ENCODE measurements at regions not wholly inside any gene's neighbourhood (a gene's known extent, or its start where the extent isn't known, plus 50 kb on each side); places are given as distances from the start of the nearest gene placed in this dataset.
"Not testable (repeated sequence)": the region's sequence is repeated elsewhere in the genome, so short reads cannot be mapped to it uniquely, and the experiment has no call there.

GRCh38 chr19:34871911-34872310 is 54.8 kb upstream of the ZNF30 start:
- H3K79me1 ChIP-seq (ENCODE audit: low read length); DNase-seq; H3K9me3 ChIP-seq (ENCODE audit: insufficient read depth, low read depth, low read length); H3K4me1 ChIP-seq (ENCODE audit: control insufficient read depth in 1 of 2, insufficient read depth in 2 of 2, low read length in 2 of 2); H2BK120ac ChIP-seq (ENCODE audit: insufficient read depth, low read length, poor library complexity); H3K9ac ChIP-seq (ENCODE audit: low read length); H3K4me2 ChIP-seq (ENCODE audit: low read length); H3K79me2 ChIP-seq (ENCODE audit: control insufficient read depth, insufficient read depth, low read length, poor library complexity); H2BK5ac ChIP-seq (ENCODE audit: low read depth, low read length, poor library complexity); H3K27me3 ChIP-seq (ENCODE audit: insufficient read depth, low read length); H3K18ac ChIP-seq (ENCODE audit: low read length); H2AK5ac ChIP-seq (ENCODE audit: low read length); H4K12ac ChIP-seq (ENCODE audit: low read depth, low read length); H3K23ac ChIP-seq (ENCODE audit: low read length); H2AFZ ChIP-seq (ENCODE audit: insufficient read depth, low read length, poor library complexity); H2BK12ac ChIP-seq (ENCODE audit: low read length); H4K8ac ChIP-seq (ENCODE audit: low read depth, low read length); H3K27ac ChIP-seq (ENCODE audit: low read depth, low read length); H4K91ac ChIP-seq (ENCODE audit: low read depth, low read length); H3K4ac ChIP-seq (ENCODE audit: low read depth, low read length); H3K4me3 ChIP-seq (ENCODE audit: low read depth, low read length); H3K14ac ChIP-seq (ENCODE audit: low read length); H3K36me3 ChIP-seq (ENCODE audit: control insufficient read depth in 1 of 2, insufficient read depth in 2 of 2, low read length in 2 of 2): not testable (repeated sequence)
- no CpG with 5 or more reads among the region's 3 CpGs for WGBS (ENCODE audit: extremely low coverage, insufficient coverage, insufficient read length)

- no peak overlapping the region for H3K4me2 ChIP-seq (ENCODE audit: low read length)
- no CpG with 5 or more reads among the region's 4 CpGs for WGBS (ENCODE audit: extremely low coverage, insufficient coverage, insufficient read length)
- H3K4ac ChIP-seq (ENCODE audit: low read depth, low read length) = no peak overlapping the region
- no peaks in the 10 kb centered on the region for H3K4me1 ChIP-seq (ENCODE audit: control insufficient read depth in 1 of 2, insufficient read depth in 2 of 2, low read length in 2 of 2)
- no peak overlapping the region for H2BK12ac ChIP-seq (ENCODE audit: low read length)
- no peak overlapping the region for H2AK5ac ChIP-seq (ENCODE audit: low read length)
- no peaks in the 10 kb centered on the region for H3K79me1 ChIP-seq (ENCODE audit: low read length)
- DNase-seq = no peak
- H2AFZ ChIP-seq (ENCODE audit: insufficient read depth, low read length, poor library complexity) = no peak overlapping the region
- H2BK5ac ChIP-seq (ENCODE audit: low read depth, low read length, poor library complexity) = no peak overlapping the region
- H4K12ac ChIP-seq (ENCODE audit: low read depth, low read length) = no peak overlapping the region
- no peak overlapping the region for H3K4me3 ChIP-seq (ENCODE audit: low read depth, low read length)
- H4K8ac ChIP-seq (ENCODE audit: low read depth, low read length) = no peak overlapping the region
- no peaks in the 10 kb centered on the region for H3K27me3 ChIP-seq (ENCODE audit: insufficient read depth, low read length)
- no peak overlapping the region for H4K91ac ChIP-seq (ENCODE audit: low read depth, low read length)
- no peak overlapping the region for H3K18ac ChIP-seq (ENCODE audit: low read length)
- no peaks in the 10 kb centered on the region for H3K79me2 ChIP-seq (ENCODE audit: control insufficient read depth, insufficient read depth, low read length, poor library complexity)
- H3K9me3 ChIP-seq (ENCODE audit: insufficient read depth, low read depth, low read length) = peaks cover 3% of the 10 kb centered on the region
- H2BK120ac ChIP-seq (ENCODE audit: insufficient read depth, low read length, poor library complexity) = no peak overlapping the region
- no peak overlapping the region for H3K23ac ChIP-seq (ENCODE audit: low read length)
- H3K9ac ChIP-seq (ENCODE audit: low read length) = no peak overlapping the region
- H3K14ac ChIP-seq (ENCODE audit: low read length) = no peak overlapping the region
- no peaks in the 10 kb centered on the region for H3K36me3 ChIP-seq (ENCODE audit: control insufficient read depth in 1 of 2, insufficient read depth in 2 of 2, low read length in 2 of 2)
- no peak overlapping the region for H3K27ac ChIP-seq (ENCODE audit: low read depth, low read length)
Measured at GRCh38 chr19:34867631-34868030, 59.1 kb upstream of the ZNF30 start.

GRCh38 chr19:34865225-34865624 is 61.5 kb upstream of the ZNF30 start:
- H3K9me3 ChIP-seq (ENCODE audit: insufficient read depth, low read depth, low read length); H2AK5ac ChIP-seq (ENCODE audit: low read length); H2BK5ac ChIP-seq (ENCODE audit: low read depth, low read length, poor library complexity); H3K27ac ChIP-seq (ENCODE audit: low read depth, low read length); H3K36me3 ChIP-seq (ENCODE audit: control insufficient read depth in 1 of 2, insufficient read depth in 2 of 2, low read length in 2 of 2); H3K79me1 ChIP-seq (ENCODE audit: low read length); H3K4me2 ChIP-seq (ENCODE audit: low read length); H4K12ac ChIP-seq (ENCODE audit: low read depth, low read length); H3K18ac ChIP-seq (ENCODE audit: low read length); H3K14ac ChIP-seq (ENCODE audit: low read length); H3K27me3 ChIP-seq (ENCODE audit: insufficient read depth, low read length); H4K91ac ChIP-seq (ENCODE audit: low read depth, low read length); DNase-seq; H3K23ac ChIP-seq (ENCODE audit: low read length); H4K8ac ChIP-seq (ENCODE audit: low read depth, low read length); H3K9ac ChIP-seq (ENCODE audit: low read length); H3K4me1 ChIP-seq (ENCODE audit: control insufficient read depth in 1 of 2, insufficient read depth in 2 of 2, low read length in 2 of 2); H2AFZ ChIP-seq (ENCODE audit: insufficient read depth, low read length, poor library complexity); H2BK12ac ChIP-seq (ENCODE audit: low read length); H2BK120ac ChIP-seq (ENCODE audit: insufficient read depth, low read length, poor library complexity); H3K4me3 ChIP-seq (ENCODE audit: low read depth, low read length); H3K4ac ChIP-seq (ENCODE audit: low read depth, low read length); H3K79me2 ChIP-seq (ENCODE audit: control insufficient read depth, insufficient read depth, low read length, poor library complexity): not testable (repeated sequence)
- WGBS (ENCODE audit: extremely low coverage, insufficient coverage, insufficient read length) = no CpG with 5 or more reads among the region's 2 CpGs

GRCh38 chr19:34859823-34860736 is 66.6 kb upstream of the ZNF30 start:
- not testable (repeated sequence) for H4K8ac ChIP-seq (ENCODE audit: low read depth, low read length); H2BK120ac ChIP-seq (ENCODE audit: insufficient read depth, low read length, poor library complexity); H3K18ac ChIP-seq (ENCODE audit: low read length); H3K14ac ChIP-seq (ENCODE audit: low read length); H3K9me3 ChIP-seq (ENCODE audit: insufficient read depth, low read depth, low read length); H3K9ac ChIP-seq (ENCODE audit: low read length); H4K91ac ChIP-seq (ENCODE audit: low read depth, low read length); H3K36me3 ChIP-seq (ENCODE audit: control insufficient read depth in 1 of 2, insufficient read depth in 2 of 2, low read length in 2 of 2); DNase-seq; H3K4me1 ChIP-seq (ENCODE audit: control insufficient read depth in 1 of 2, insufficient read depth in 2 of 2, low read length in 2 of 2); H2BK12ac ChIP-seq (ENCODE audit: low read length); H4K12ac ChIP-seq (ENCODE audit: low read depth, low read length); H3K27ac ChIP-seq (ENCODE audit: low read depth, low read length); H2AK5ac ChIP-seq (ENCODE audit: low read length); H2BK5ac ChIP-seq (ENCODE audit: low read depth, low read length, poor library complexity); H3K23ac ChIP-seq (ENCODE audit: low read length); H3K4ac ChIP-seq (ENCODE audit: low read depth, low read length); H3K27me3 ChIP-seq (ENCODE audit: insufficient read depth, low read length); H2AFZ ChIP-seq (ENCODE audit: insufficient read depth, low read length, poor library complexity); H3K79me1 ChIP-seq (ENCODE audit: low read length); H3K79me2 ChIP-seq (ENCODE audit: control insufficient read depth, insufficient read depth, low read length, poor library complexity)
- Histone ChIP-seq H3K4me2 (ENCODE audit: low read length) (peak overlapping the region; percentile 42), H3K4me3 (ENCODE audit: low read depth, low read length) (peak overlapping the region; percentile 58)
- no CpG with 5 or more reads among the region's 34 CpGs for WGBS (ENCODE audit: extremely low coverage, insufficient coverage, insufficient read length)

Measured in trophoblast cell (in vitro differentiated cells and primary cell).